ENCODE measurements at regions not wholly inside any gene's neighbourhood (a gene's known extent, or its start where the extent isn't known, plus 50 kb on each side); places are given as distances from the start of the nearest gene placed in this dataset.

DNA sequence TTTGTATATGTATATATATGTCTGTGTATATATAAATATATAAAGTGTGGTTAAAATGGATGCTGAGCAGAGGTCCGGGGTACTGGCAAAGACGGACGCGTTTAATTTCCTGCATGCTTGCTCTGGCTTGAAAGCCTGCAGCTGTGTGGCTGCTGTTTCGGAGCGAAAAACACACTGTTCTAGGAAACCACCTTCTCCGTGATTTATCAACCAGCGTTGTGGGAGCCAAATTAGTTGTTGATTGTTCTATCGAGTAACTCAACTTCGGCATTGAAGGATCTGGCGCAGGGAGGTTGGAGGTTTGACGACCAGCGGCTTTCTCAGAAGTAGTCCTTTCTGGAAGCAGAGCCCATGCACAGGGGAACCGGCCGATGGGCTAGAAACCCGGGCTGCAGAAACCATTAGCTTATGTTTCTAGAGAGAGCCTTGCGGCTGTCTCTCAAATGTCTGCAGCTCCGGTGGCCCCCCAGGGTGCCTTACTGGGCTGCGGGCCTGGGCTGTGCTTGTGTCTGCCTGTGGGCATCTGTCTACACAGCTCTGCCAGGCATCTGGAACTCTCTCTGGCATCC lies 81.8 kb downstream of the EDN3 start:
- Histone ChIP-seq H2BK120ac (ENCODE audit: low read depth, low read length, poor library complexity, severe bottlenecking) (no peak overlapping the region), H3K79me1 (ENCODE audit: insufficient read depth, low read depth, low read length, poor library complexity, severe bottlenecking) (no peaks in the 10 kb centered on the region), H3K18ac (ENCODE audit: insufficient read length, low read depth, low read length) (no peak overlapping the region), H2BK15ac (ENCODE audit: low read depth, low read length) (no peak overlapping the region), H4K8ac (replicated peaks; ENCODE audit: insufficient read length, low read depth, low read length) (no peak overlapping the region), H3K79me2 (ENCODE audit: insufficient read depth, low read length) (no peaks in the 10 kb centered on the region), H3K14ac (ENCODE audit: insufficient read depth, low read length) (no peak overlapping the region), H2AK5ac (ENCODE audit: insufficient read length, low read length) (no peak overlapping the region), H4K91ac (ENCODE audit: insufficient read length, low read depth, low read length) (no peak overlapping the region), H3K4me2 (ENCODE audit: insufficient read depth, insufficient read length, low read length) (no peak overlapping the region), H2BK20ac (ENCODE audit: low read depth, low read length, poor library complexity, severe bottlenecking) (no peak overlapping the region), H3K23ac (ENCODE audit: insufficient read length, low read depth, low read length) (no peak overlapping the region), H3K23me2 (ENCODE audit: insufficient read length, low read depth, low read length, poor library complexity, severe bottlenecking) (no peaks in the 10 kb centered on the region), H3K27me3 (ENCODE audit: insufficient read depth, low read length) (no peaks in the 10 kb centered on the region), H2AFZ (ENCODE audit: low read length) (no peak overlapping the region), H3K9me3 (ENCODE audit: control insufficient read depth, low read depth, low read length) (no peaks in the 10 kb centered on the region), H3K56ac (ENCODE audit: insufficient read length, low read depth, low read length) (no peak overlapping the region), H2BK12ac (ENCODE audit: insufficient read length, low read depth, low read length) (no peak overlapping the region), H2BK5ac (ENCODE audit: insufficient read length, low read length) (no peak overlapping the region), H3K27ac (ENCODE audit: insufficient read length, low read depth, low read length) (no peak overlapping the region), H3K4me1 (ENCODE audit: insufficient read depth, low read length) (no peaks in the 10 kb centered on the region), H3K4ac (ENCODE audit: low read depth, low read length) (no peak overlapping the region), H3T11ph (ENCODE audit: low read length) (no peak overlapping the region), H4K5ac (ENCODE audit: insufficient read length, low read depth, low read length) (no peak overlapping the region), H4K20me1 (ENCODE audit: control insufficient read depth, insufficient read depth, insufficient read length) (no peaks in the 10 kb centered on the region), H3K9ac (ENCODE audit: extremely low read depth, insufficient read length, low read length) (no peak overlapping the region)
- no CpG with 5 or more reads among the region's 19 CpGs for WGBS (ENCODE audit: extremely low coverage, insufficient read length, low lambda C conversion rate)
- H3K9me3 Mint-ChIP-seq: no peaks in the 10 kb centered on the region
- TF ChIP-seq, protein P1, sequence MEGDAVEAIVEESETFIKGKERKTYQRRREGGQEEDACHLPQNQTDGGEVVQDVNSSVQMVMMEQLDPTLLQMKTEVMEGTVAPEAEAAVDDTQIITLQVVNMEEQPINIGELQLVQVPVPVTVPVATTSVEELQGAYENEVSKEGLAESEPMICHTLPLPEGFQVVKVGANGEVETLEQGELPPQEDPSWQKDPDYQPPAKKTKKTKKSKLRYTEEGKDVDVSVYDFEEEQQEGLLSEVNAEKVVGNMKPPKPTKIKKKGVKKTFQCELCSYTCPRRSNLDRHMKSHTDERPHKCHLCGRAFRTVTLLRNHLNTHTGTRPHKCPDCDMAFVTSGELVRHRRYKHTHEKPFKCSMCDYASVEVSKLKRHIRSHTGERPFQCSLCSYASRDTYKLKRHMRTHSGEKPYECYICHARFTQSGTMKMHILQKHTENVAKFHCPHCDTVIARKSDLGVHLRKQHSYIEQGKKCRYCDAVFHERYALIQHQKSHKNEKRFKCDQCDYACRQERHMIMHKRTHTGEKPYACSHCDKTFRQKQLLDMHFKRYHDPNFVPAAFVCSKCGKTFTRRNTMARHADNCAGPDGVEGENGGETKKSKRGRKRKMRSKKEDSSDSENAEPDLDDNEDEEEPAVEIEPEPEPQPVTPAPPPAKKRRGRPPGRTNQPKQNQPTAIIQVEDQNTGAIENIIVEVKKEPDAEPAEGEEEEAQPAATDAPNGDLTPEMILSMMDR (conservative IDR thresholded peaks at IDR 0.05): no peak
- peaks cover 18 to 21% of the 10 kb centered on the region in 2 experiments for H3K4me1 Mint-ChIP-seq
- peaks cover 39% of the 10 kb centered on the region for H3K27me3 Mint-ChIP-seq (ENCODE audit: low read depth)
- no peak overlapping the region for H3K27ac Mint-ChIP-seq
- no peak for DNase-seq
- H3K4me3 Mint-ChIP-seq: no peak overlapping the region
- H3K36me3 Mint-ChIP-seq (ENCODE audit: insufficient read depth in 1 of 3, low read depth in 3 of 3): no peaks in the 10 kb centered on the region

All from H9 (cell line).